NCI-H2227 treated with DMSO at 0.1 percent for 48 hours (cell line): ENCODE measurements at regions not wholly inside any gene's neighbourhood (a gene's known extent, or its start where the extent isn't known, plus 50 kb on each side); places are given as distances from the start of the nearest gene placed in this dataset.
A peak's percentile ranks its signal among the peaks of the same experiment; 100 is the strongest.

Experiments used
- DNase-seq: peaks from one replicate; lab custom pipeline; 2025; lab: John Stamatoyannopoulos, UW

DNA sequence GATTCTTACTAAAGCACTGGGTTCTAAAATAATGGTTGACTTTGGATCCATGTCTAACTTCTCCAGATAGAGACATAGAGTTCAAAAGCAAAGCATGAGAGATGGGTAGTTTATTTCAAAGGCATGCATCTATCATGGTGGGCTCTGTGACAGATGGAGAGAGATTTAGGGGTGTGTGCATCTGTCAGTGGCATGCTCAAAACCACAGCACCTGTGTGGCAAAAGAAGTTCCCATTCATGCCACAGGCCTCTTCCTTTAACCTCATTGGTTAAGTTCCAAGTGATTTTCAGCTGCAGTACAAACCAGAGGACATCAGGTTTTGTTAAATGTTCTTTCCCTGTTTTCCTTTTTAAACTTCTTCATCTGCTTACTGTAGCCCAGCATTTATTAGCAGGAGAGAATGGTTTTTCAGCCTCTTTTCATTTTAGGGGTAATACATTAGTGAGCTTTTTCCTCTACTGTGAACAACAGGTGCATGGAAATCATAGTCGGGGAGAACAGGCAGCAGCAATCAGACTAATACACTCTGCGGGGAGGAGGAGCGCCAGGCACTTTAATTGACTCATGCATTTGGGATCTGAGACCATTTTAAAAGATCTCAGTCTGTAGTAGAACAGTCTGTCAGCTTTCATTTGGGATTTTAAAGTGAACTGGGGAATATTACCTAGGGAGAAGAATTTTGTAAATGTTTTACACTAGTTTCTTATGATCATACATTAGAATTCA, 52.4 kb upstream of the UPP2 start:
- DNase-seq = no peak

DNA sequence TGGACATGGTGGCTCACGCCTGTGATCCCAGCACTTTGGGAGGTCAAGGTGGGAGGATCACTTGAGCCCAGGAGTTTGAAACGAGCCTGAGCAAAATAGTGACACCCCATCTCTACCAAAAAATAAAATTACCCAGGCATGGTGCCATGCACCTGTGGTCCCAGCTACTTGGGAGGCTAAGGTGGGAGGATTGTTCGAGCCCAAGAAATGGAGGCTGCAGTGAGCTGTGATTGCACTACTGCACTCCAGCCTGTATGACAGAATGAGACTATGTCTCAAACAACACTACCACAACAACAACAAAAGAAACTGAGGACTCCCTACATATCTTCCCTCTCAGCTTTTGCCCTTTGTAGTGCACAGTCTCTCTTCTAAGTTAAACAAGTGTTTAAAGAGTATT, 53.3 kb upstream of the UPP2 start:
- DNase-seq = no peak

DNA sequence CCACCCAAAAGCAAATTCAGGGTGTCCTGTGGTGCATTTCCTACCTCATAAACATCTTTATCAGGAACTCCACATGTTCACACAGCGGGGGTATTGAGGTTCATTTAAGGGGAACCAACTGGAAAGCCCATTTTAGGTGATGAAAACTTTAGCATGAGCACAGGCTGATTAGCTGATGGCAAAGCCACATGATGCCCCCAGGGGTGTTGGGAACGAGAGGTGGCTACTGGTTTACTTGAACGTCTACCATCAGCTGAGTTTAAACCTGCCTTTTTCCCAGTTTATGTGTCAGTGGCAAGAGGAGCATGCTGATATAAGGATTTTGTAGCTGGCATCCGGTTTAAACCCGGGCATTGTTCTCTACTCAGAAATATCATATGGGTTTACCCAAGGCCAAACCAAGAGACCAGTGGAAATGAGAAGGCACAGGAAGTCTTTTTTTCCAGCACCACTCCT, 54.5 kb upstream of the UPP2 start:
- no peak for DNase-seq

DNA sequence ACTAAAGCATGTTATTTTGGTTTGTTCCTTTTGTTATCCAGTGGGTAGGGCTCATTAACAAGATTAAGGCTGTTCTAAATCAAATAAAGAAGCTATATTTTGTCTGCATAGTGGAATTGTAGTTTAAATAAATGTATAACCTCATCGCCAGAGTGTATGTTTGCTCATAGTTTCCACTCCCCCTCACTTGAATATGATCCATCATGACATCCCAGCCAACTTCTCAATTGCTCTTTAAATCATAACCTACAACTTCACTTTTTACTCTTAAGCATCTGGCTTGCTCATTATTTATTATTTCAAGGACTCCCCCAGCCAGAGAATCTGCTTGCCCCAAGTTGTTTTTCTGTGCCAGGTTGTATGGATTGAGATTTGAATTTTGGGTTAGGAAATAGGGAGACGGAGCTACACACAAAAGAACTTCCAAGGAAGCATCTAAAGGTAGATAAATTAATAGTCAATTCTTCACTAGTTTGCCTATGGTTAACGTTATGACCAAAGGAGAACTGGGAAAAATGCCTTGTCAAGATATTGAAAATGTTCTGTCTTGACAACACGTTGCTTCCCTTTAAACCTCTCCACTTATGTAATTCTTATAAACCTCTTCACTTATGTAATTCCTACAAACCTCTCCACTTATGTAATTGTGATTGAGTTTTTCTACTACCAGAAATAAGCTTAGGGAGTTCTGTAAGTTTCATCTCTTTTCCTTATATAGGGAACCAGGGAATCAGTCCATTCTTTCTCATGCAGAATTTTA, 55.4 kb upstream of the UPP2 start:
- DNase-seq = no peak

DNA sequence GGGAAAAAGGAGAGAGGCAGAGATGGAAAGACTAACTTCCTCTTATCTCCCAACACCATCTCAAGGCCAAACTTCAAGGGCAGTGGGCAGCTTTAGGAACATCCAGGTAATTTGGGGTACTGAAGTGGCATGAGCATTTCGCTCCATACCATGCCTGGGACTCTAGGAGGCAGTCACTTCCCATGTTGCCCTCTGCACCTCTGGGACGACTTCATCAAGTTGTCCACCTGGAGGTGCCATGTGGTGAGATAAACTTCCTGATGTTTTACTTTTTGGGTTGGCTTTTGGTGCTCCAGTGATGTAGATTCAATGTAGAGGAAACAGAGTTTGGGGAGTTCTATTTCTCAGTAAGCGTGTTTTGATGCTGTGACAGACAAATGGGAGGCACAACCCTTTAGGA, 56.3 kb upstream of the UPP2 start:
- no peak for DNase-seq

DNA sequence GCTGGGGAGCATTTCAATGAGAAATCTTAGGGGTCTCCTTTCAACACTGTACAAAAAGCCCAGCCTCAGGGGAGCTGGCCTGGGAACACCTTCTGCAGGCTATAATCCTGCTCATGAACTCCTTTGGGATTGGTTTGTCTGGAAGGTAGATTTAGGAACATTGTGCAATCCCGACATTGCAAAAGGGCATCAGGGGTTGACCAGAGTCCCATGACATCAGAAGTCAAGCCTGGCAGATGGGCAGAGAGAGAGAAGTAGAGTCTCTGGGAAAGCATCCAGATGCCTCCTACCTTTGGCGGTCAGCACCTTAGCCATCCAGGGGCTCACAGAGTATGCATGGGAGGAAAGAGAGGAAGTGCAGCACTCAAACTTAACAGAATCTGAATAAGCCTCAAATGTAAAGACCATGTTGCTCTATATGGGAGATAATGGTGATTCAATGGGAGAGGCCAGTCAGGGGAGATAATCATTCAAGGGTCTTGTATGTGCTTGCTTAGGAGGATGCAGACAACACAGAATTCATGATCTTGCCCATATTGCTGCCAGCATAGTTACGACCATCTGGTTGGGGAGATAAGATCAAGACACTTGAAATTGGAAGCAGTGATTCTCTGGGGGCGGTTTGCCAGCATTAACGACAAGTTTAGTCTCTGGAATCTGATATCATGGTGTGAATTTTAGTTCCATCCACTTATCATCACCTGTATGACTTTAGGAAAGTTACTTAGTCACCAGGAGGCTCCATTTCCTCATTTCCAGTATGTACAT, 58.3 kb upstream of the UPP2 start:
- no peak for DNase-seq

DNA sequence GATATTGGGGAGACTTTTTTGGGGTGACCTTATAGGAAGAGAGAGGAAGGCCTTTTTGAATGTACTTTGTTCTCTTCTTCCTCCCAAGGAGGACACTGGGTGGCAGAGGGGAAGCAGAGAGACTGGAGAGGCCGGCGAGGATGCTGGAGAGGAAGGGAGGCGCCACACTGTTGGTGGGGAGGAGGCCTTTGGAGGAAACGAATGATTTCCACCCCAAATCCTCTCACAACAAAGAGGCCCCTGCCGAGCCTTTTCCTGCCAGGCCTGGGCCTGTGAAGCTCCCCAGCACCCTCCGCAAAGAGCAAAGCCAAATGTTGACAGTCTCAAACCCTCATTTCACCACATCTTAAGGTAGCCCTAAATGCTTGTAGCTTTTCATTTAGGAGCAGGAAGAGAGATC, 59.0 kb upstream of the UPP2 start:
- no peak for DNase-seq

DNA sequence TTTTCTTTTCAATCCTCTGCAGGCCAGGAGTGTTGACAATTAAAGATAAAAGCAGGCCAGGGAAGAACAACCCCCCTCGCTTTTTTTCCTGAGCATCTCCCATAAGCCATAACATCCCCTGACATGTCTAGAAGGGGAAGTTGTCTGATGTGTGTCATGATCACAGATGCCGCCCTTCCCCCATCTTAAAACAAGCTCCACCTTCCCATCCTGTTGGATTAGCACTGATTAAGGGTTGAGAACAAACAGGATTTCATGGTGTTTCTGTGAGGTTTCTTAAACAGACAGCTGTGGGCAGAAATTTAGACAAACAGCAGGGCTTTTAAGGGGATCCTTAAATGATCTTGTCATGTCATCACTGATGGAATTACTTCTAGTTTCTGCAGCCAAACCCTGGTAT, 59.4 kb upstream of the UPP2 start:
- no peak for DNase-seq

DNA sequence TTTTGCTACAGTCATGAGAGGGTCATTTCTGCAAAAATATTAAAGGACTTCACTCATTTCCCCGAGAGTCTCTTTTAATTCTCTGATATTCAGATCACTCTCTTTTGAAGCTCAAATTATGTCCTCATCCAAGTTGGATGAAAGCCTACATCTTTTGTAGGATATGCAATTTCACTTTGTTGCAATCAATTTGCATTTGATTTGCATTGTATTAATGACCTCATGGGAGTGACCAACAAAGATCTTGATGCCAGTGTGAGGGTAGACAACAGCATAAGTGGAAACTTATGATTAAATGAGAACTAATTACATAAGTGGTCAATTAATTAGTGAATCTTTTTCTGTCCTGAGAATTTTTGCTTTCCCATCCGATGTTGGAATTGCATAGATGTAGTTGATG, 60.3 kb upstream of the UPP2 start:
- DNase-seq = no peak

DNA sequence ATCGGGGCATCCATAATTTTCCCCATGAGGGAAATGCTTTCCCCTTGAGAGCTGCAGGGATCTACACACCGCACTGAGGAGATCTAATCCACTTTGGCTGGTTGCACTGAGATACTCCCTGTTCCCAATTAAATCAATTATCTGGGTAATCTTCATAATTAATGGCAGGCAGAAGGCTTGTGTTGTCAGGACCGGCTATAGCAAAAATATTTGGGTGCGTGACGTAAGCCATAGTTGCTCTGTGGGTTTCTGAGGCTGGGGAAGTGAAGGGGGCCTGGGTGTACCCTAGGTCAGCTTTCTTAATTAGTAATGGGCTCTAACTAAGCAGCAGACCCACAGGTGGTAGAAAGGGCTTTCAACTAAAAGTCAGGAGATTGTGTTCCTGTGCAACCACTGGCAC, 62.8 kb upstream of the UPP2 start:
- no peak for DNase-seq

DNA sequence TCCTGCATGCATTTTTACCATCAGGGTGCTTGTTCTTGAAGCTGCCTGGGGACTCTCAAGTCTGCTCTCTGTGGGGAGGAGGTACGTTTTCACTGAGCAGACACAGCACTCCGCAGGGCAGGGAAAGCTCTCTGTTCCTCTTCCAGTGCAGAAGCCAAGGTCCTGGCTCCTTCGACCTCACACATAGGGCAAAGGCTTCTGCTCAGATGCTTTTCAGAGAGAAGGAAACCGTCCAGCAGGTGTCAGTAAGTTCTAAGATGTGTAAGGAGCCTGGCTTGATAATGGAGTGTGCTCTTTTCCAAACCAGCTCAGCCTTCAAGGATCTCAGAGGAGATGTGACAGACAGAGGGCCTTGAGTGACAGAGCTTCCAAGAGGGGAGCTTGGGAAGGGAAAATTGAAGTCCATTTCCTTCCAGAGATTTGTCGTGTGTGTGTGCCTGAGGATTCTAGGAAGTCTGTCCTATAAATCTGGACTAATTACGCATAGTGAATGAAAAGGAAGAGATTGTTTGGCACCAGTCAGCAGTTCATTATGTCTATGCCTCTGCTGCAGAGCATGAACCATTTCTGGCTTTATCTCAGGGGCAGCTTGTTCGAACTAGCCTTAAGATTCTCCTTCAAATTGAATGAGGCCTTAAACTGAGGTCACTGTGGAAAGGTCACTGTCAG, 67.3 kb upstream of the UPP2 start:
- peak; percentile 73 for DNase-seq

DNA sequence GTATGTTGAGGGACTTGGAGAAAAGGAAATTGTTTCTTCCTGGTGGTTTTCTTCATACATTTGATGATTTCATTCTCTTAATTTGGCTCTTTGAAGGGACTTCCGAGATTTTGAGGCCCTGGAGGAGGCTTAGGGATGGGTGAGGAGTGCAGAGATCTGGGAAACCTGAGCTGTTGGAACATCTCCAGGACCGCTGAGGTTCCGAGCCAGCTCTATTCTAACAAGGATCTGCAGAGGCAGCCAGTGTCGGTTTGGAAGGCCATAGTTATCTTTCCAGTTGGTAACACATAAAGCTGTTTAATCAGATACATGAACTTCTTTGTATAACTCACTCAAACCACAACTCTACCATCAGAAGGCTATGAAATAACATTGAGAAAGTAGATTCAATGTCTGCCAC, 70.3 kb upstream of the UPP2 start:
- DNase-seq = no peak

DNA sequence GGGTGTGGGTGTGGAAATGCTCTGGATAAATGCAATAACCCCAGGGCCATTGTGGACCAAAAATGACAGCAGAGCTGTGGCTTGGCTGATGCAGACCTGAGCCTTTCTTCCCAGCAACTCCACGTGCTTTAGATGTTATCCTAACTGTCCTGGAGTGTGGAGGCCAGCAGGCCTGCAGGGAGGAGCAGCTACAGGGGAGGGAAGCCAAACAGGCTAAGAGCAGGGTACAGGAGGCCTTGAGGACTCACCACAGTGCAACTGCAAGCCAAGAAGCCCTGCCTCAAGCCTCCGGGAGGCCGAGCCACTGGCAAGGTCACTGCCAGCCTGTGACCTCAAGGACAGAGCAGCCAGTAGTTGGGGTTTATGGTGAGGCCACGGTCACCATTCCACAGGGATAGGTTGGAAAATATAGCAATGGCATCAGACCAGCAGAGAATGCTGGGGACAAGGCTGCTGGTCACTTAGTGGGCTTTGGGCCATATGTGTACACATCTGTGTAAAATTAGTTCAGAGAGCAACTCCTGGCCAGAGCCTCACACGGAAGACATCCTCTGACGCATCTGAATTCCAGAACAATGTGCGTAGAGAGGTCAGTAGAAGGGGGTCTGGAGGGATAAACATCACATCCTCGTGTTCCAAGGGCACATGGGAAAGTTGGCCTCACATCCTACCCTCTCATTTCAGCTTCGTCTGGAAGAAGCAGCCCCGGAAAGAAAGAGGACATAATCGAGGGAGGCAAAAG, 76.2 kb upstream of the UPP2 start:
- no peak for DNase-seq

DNA sequence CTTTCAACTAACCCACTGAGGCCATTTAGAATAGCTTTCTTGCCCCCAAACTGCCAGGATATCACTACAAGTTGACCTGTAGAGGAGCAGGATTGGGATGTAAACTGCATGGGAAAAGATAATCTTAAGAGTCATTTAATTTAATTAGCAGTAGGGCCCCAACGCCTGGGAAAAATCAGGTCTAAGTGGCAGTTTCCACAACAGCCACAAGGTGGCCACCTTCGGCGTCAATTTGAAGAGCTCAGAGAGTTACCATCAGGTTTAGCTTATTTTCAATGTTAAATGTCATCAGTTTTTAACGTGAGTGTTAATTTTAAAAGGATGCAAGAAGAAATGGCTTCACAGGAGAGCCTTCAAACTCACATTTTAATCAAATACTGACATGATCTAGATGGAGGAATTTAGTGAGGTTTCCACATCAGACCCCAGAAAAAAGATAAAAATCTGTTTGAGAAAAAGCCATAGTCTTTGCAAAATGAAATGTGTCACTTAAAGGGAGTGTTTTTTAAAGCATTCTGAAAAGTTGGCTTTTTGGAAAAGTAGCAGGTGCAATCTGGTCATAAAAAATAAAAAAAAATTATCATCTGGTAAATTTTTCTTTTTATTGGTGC, 77.3 kb upstream of the UPP2 start:
- peak; percentile 62 for DNase-seq

DNA sequence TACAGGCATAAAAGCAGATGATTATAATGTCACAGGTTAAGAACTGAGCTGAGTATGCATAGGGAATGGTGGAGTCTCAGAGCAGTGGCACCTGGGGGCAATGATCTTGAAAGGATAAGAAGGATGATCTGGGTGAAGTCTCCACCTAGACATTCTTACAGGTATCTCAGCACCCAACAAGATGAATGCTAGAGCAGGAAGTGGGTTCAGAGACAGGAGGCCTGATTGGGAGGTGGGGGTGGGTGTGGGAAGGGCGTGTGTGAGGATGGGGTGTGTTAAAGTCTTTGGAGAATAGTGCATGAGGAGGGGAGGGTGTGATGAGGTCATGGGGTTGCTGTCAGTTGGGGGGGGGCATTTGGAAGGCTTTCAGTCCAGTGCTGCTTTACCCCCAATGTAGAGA, 78.8 kb upstream of the UPP2 start:
- DNase-seq = no peak

DNA sequence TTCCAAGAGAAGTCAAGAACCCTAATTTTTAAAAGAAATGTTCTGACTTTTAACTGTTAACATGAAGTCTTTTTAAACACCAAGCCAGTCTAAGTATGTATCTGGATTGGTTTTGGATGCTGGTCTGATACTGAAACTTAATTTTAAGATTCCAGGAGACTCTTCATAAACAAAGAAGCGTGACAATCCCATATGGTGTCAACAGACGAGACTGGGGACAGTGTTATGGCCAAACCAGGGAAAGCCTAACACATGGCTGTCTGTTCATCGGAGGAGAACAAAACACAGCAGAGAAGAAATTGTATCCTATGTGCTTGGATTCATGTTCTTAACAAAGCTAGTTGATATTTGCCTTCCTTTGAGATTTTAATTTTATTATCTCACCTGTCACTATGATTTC, 80.5 kb upstream of the UPP2 start:
- DNase-seq = no peak

DNA sequence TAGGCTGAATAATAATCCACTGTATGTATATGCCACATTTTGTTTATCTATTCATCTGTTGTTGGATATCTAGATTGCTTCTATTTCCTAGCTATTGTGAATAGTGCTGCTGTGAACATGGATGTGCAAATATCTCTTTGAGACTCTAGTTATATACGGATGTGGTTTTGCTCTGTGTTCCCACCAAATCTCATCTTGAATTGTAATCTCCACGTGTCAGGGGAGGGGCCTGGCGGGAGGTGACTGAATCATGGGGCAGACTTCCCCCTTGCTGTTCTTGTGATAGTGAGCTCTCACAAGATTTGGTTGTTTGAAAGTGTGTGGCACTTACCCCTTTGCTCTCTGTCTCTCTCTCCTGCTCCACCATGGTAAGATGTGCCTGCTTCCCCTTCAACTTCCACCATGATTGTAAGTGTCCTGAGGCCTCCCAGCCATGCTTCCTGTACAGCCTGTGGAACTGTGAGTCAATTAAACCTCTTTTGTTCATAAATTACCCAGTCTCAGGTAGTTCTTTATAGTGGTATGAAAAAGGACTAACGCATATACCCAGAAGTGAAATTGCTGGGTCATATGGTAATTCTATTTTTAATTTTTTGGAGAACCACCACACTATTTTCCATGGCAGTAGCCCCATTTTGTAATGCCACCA, 86.1 kb upstream of the UPP2 start:
- DNase-seq = no peak

DNA sequence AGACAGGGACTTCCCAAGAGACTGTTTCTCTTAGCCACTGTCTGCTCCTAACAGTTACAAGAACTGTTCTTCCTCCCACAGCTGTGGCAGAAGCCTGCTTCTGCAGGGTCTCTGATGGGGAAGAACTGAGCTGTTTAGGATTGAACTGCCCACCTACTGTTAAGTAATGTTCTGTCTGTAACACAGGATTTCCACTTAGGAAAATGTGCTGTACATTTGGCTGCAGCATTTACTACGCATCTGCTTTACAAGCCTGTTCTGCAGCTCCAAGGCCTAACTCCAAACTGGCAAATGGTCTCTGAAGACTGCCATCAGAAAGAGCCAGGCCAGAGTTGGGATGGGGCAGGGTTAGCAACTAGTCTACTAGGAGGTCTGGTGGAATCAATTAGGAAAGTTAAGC, 87.8 kb upstream of the UPP2 start:
- DNase-seq = peak; percentile 56

DNA sequence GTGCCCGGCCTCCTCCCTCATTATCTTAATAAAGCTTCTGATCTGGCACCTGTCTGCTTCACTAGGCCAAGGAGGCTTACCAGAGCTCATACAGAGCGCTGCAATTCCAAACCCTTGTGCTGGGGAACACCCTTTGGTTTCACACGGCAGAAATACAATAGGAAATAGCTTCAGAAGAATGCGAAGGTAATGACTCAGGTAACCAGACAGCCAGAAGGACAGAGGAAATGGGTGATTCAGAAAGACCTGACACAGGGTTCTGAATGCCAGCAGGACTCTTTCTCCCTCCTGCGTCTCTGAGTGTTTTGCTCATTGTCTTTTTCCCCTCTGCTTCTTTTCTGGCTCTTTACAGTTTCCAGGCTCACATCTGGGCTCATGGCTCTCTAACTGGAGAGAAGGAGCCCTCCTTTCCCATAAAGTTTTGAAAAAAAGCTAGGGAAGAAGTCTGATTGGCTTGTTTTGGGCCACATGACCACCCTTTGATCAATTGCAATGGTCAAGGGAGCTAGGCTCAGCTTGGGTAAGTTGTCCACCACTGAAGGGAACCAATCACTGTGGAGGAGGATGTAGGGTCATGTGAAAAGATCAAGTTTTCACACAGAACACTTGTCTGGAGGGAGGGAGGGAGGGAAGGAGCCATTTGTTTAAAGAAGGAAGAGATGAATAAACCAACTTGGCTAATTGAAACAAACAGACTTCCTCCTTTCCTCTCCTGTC, 90.5 kb upstream of the UPP2 start:
- DNase-seq = no peak

DNA sequence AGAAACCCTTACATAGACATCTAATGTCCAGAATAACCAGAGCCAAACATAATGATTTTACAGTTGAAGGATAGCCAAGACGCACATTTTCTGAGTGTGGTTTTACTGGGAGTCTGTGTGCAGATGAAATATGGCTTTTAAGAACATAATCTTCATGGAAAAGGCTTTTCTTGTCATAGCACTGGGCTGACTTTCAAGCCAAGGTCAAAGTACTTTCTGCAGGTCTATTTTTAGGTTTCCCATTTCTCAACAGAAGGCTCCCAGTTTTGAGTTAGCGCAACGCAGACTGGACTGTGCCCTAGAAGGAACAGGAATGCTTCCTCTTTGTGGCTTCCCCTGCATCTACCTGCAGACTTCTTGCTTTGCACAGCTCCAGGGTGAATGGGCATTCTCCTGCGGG, 92.3 kb upstream of the UPP2 start:
- no peak for DNase-seq
